ENCODE measurements at regions not wholly inside any gene's neighbourhood (a gene's known extent, or its start where the extent isn't known, plus 50 kb on each side); places are given as distances from the start of the nearest gene placed in this dataset.
"Not testable (repeated sequence)": the region's sequence is repeated elsewhere in the genome, so short reads cannot be mapped to it uniquely, and the experiment has no call there.

DNA sequence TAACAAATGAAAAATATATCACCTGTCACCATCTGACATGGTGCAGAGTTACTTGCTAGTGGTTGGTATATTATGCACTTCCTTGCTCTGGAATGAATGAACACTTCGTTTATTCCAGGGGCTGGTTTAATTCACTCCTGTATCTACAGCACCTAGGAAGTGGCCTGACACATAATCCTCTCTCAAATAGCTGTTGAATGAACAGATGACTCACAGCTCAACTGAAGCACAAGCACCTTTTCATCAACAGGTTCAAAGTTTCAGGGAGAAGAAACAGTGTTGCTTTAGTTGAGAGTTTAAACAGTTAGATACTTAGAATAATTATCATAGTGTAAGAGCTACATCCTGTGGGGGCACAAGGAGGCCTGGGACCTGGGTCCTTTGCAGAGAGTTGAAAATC, 135.0 kb upstream of the DAP start:
- WGBS: 100% methylated on average over 1 of the region's 1 CpG
- H3K27me3 ChIP-seq (ENCODE audit: insufficient read depth, low read length): no peaks in the 10 kb centered on the region
- peaks cover 4% of the 10 kb centered on the region; the same call in 1 of the 2 replicates for H3K9me3 ChIP-seq (ENCODE audit: insufficient read depth, low read depth, low read length)
- H3K4me3 ChIP-seq (ENCODE audit: low read length): no peak overlapping the region
- no peak overlapping the region for H3K9ac ChIP-seq (ENCODE audit: low read depth, low read length)
- 0 out of 2 replicates have a peak, but pooled peaks cover 14% of the 10 kb centered on the region for H3K4me1 ChIP-seq (ENCODE audit: insufficient read depth, low read length)
- H3K27ac ChIP-seq (ENCODE audit: low read depth, low read length): no peak overlapping the region
- H3K36me3 ChIP-seq (ENCODE audit: insufficient read depth, low read length): no peaks in the 10 kb centered on the region

DNA sequence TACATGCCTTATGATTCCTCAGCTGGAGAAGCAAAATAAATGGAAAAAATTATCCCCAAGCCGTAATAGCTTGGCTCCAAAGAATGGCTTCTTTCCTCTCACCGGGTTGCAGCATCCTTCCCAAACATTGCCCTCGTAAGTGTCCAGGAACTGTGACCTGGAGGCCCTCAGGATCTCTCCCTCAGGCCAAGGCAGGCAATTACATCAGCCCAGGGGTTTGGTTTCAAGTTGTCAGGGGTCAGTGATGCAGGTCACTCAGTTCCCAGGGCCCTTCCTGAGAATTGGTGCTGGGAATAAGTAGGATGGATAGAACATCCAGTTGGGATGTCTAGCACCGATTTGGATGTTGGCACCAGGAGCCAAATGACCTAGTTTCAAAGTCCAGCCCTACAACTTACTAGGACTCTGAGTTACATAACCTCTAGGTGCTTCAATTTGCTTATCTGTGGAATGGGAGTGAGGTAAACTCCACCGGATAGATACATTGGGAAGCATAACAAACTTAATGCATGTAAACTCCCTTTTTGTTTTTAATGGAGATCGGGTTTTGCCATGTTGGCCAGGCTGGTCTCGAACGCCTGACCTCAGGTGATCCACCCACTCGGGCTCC, 133.5 kb upstream of the DAP start:
- Histone ChIP-seq H3K36me3 (ENCODE audit: insufficient read depth, low read length) (no peaks in the 10 kb centered on the region), H3K9me3 (ENCODE audit: insufficient read depth, low read depth, low read length) (peaks cover 5% of the 10 kb centered on the region; the same call in 1 of the 2 replicates), H3K9ac (ENCODE audit: low read depth, low read length) (no peak overlapping the region), H3K27me3 (ENCODE audit: insufficient read depth, low read length) (no peaks in the 10 kb centered on the region), H3K27ac (ENCODE audit: low read depth, low read length) (no peak overlapping the region), H3K4me1 (ENCODE audit: insufficient read depth, low read length) (0 out of 2 replicates have a peak, but pooled peaks cover 8% of the 10 kb centered on the region), H3K4me3 (ENCODE audit: low read length) (no peak overlapping the region)
- WGBS: 84% methylated on average over 9 of the region's 9 CpGs

DNA sequence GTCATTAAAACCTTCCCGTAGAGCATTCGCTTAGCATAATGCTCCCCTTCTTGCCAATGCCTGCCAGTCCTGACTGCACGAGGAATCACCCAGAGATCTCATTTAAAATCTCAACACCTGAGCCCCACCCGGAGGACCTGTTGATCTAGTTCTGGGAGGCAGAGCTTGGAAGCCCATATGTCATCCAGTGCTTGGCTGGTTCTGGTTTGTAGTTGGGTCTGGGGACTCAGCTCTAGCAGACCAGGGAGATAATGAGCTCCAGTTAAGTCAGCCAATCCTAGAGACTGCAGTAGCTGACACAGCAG, 131.8 kb upstream of the DAP start:
- H3K4me3 ChIP-seq (ENCODE audit: low read length): no peak overlapping the region
- no peaks in the 10 kb centered on the region for H3K4me1 ChIP-seq (ENCODE audit: insufficient read depth, low read length)
- WGBS: 94% methylated on average over 4 of the region's 4 CpGs
- H3K9ac ChIP-seq (ENCODE audit: low read depth, low read length): no peak overlapping the region
- H3K27ac ChIP-seq (ENCODE audit: low read depth, low read length): no peak overlapping the region
- no peaks in the 10 kb centered on the region for H3K36me3 ChIP-seq (ENCODE audit: insufficient read depth, low read length)
- peaks cover 5% of the 10 kb centered on the region; the same call in 1 of the 2 replicates for H3K9me3 ChIP-seq (ENCODE audit: insufficient read depth, low read depth, low read length)
- no peaks in the 10 kb centered on the region for H3K27me3 ChIP-seq (ENCODE audit: insufficient read depth, low read length)

DNA sequence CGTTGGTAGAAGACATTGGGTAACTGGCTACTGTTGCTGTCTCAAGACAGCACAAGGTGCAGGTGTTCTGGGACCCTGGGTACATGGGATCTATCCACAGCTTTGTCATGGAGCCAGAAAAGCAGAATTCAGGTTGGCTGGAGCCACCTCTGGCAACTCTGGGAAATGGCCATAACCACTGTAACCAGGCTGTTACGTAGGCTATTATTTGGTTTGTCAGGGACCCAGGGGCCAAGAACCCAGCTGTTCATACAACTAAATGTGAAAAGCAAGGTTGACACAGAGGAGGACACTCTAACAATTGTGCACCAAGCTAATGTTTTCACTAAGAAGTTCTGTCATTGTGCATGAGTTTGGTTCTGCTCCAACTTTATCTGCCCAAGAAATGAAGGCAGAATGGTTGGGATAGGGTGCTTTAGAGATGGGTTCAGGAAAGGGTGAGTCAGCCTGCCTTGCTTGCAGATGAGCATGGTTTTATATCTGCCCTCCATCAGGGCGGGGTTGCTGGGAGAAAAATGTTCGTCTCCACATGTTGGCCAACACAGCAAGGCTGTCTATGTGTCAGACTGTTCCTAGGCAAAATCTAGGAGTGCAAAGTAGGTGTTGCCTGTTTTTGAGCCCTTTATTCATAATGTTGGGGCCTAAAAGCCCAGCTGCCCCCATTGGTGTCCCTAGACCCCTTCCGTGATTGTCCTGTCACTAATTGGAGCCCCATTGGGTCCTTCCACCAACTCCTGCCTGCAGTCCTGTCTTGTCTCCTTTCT, 131.3 kb upstream of the DAP start:
- WGBS: 93% methylated on average over 5 of the region's 5 CpGs
- no peak overlapping the region for H3K27ac ChIP-seq (ENCODE audit: low read depth, low read length)
- no peak overlapping the region for H3K9ac ChIP-seq (ENCODE audit: low read depth, low read length)
- H3K36me3 ChIP-seq (ENCODE audit: insufficient read depth, low read length): no peaks in the 10 kb centered on the region
- H3K27me3 ChIP-seq (ENCODE audit: insufficient read depth, low read length): no peaks in the 10 kb centered on the region
- H3K4me1 ChIP-seq (ENCODE audit: insufficient read depth, low read length): no peaks in the 10 kb centered on the region
- no peak overlapping the region for H3K4me3 ChIP-seq (ENCODE audit: low read length)
- H3K9me3 ChIP-seq (ENCODE audit: insufficient read depth, low read depth, low read length): peaks cover 5% of the 10 kb centered on the region; the same call in 1 of the 2 replicates

DNA sequence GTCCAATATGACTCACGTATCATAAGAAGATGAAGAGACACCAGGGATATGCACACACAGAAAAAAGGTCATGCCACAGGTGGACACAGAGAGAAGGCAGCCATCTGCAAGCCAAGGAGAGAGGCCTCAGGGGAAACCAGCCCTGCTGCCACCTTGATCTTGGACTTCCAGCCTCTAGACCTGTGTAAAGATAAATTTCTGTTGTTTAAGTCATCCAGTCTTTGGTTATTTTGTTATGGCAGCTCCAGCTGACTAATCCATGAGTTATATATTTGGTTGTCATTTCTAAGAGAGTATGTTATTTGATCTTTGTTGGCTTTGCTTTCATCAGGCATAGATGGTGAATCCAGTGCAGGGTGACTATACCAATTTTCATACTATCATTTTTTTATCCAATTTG, 130.2 kb upstream of the DAP start:
- Histone ChIP-seq H3K4me1 (ENCODE audit: insufficient read depth, low read length) (no peaks in the 10 kb centered on the region), H3K27ac (ENCODE audit: low read depth, low read length) (no peak overlapping the region), H3K27me3 (ENCODE audit: insufficient read depth, low read length) (no peaks in the 10 kb centered on the region), H3K9ac (ENCODE audit: low read depth, low read length) (no peak overlapping the region), H3K9me3 (ENCODE audit: insufficient read depth, low read depth, low read length) (peaks cover 5% of the 10 kb centered on the region; the same call in 1 of the 2 replicates), H3K4me3 (ENCODE audit: low read length) (no peak overlapping the region), H3K36me3 (ENCODE audit: insufficient read depth, low read length) (no peaks in the 10 kb centered on the region)
- WGBS: 94% methylated on average over 1 of the region's 1 CpG

DNA sequence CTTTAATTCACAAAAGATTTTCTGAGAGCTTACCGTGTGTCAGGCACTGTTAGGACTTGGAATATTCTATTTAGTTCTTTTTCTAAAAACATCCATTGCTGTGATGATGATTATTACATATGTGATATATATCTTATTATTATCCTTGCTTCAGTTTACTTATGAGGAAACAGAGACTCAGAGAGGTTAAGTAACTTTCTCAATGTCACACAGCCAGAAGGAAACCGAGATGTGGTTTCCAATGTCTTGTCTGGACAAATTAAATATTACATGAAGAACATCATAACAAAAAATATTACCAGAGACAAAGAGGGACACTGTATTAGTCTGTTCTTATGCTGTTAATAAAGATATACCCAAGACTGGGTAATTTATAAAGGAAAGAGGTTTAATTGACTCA, 125.5 kb upstream of the DAP start:
- Histone ChIP-seq H3K9ac (ENCODE audit: low read depth, low read length) (no peak overlapping the region), H3K4me3 (ENCODE audit: low read length) (no peak overlapping the region), H3K27me3 (ENCODE audit: insufficient read depth, low read length) (no peaks in the 10 kb centered on the region), H3K36me3 (ENCODE audit: insufficient read depth, low read length) (no peaks in the 10 kb centered on the region), H3K27ac (ENCODE audit: low read depth, low read length) (no peak overlapping the region), H3K4me1 (ENCODE audit: insufficient read depth, low read length) (peaks cover 4% of the 10 kb centered on the region; the same call in 1 of the 2 replicates), H3K9me3 (ENCODE audit: insufficient read depth, low read depth, low read length) (peaks cover 5% of the 10 kb centered on the region; the same call in 1 of the 2 replicates)
- WGBS: no CpG with 5 or more reads among the region's 2 CpGs

DNA sequence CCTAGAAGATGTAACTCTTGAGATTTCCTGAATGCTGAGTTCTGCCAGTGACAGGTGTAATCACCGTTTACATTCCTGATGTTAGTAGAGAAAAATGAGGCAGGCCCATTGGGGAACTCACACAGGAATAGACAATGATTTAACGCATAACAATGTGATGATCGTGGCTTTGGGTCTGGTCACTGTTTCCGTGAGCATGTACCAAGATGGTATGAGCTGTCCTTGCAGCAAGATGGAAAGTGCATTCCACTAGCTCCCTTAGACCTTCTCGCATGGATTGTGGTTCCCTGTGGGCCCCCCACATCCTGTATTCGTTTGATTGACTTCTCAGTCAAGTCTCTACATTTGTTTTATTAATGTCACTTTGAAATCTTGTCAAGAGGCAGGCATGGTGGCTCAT, 124.0 kb upstream of the DAP start:
- H3K27ac ChIP-seq (ENCODE audit: low read depth, low read length): no peak overlapping the region
- H3K9ac ChIP-seq (ENCODE audit: low read depth, low read length): no peak overlapping the region
- H3K36me3 ChIP-seq (ENCODE audit: insufficient read depth, low read length): no peaks in the 10 kb centered on the region
- 89% methylated on average over 5 of the region's 6 CpGs for WGBS
- H3K9me3 ChIP-seq (ENCODE audit: insufficient read depth, low read depth, low read length): no peaks in the 10 kb centered on the region
- H3K4me1 ChIP-seq (ENCODE audit: insufficient read depth, low read length): peaks cover 4% of the 10 kb centered on the region; the same call in 1 of the 2 replicates
- no peak overlapping the region for H3K4me3 ChIP-seq (ENCODE audit: low read length)
- no peaks in the 10 kb centered on the region for H3K27me3 ChIP-seq (ENCODE audit: insufficient read depth, low read length)

DNA sequence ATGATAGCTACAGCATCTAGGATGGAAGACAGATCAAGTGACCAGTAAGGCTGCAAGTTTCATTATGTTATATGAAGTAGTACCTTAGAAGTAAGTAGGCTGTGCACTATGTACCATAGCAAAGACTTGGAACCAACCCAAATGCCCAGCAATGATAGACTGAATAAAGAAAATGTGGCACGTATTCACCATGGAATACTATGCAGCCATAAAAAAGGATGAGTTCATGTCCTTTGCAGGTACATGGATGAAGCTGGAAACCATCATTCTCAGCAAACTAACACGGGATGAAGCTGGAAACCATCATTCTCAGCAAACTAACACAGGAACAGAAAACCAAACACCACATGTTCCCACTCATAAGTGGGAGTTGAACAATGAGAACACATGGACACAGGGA, 122.9 kb upstream of the DAP start:
- not testable (repeated sequence) for H3K4me3 ChIP-seq (ENCODE audit: low read length); H3K9ac ChIP-seq (ENCODE audit: low read depth, low read length); H3K27me3 ChIP-seq (ENCODE audit: insufficient read depth, low read length); H3K27ac ChIP-seq (ENCODE audit: low read depth, low read length); H3K9me3 ChIP-seq (ENCODE audit: insufficient read depth, low read depth, low read length); H3K4me1 ChIP-seq (ENCODE audit: insufficient read depth, low read length); H3K36me3 ChIP-seq (ENCODE audit: insufficient read depth, low read length)
- 88% methylated on average over 2 of the region's 2 CpGs for WGBS

DNA sequence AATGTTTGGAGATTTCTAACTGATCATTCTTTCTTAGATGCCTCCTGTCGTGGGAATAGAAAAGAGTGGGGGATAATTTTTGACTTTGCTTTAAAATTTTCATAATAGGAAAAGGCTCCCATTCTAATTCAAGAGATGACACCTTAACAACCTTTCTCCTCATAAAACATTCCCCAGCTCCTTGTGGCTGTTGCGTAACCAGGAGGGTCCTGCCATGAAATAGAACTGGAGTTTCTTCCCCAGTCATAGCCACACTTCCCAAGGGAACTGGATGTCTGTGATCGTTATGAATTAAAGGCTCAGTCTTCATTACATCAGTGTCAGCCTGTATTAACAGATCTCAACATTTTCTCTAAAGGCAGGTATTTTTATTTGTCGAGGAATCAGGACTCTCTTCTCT, 119.9 kb upstream of the DAP start:
- H3K27ac ChIP-seq (ENCODE audit: low read depth, low read length): no peak overlapping the region
- H3K9me3 ChIP-seq (ENCODE audit: insufficient read depth, low read depth, low read length): no peaks in the 10 kb centered on the region
- H3K9ac ChIP-seq (ENCODE audit: low read depth, low read length): no peak overlapping the region
- no peak overlapping the region for H3K4me3 ChIP-seq (ENCODE audit: low read length)
- no peaks in the 10 kb centered on the region for H3K27me3 ChIP-seq (ENCODE audit: insufficient read depth, low read length)
- no peaks in the 10 kb centered on the region for H3K36me3 ChIP-seq (ENCODE audit: insufficient read depth, low read length)
- H3K4me1 ChIP-seq (ENCODE audit: insufficient read depth, low read length): peaks cover 4% of the 10 kb centered on the region; the same call in 1 of the 2 replicates
- 90% methylated on average over 3 of the region's 4 CpGs for WGBS

DNA sequence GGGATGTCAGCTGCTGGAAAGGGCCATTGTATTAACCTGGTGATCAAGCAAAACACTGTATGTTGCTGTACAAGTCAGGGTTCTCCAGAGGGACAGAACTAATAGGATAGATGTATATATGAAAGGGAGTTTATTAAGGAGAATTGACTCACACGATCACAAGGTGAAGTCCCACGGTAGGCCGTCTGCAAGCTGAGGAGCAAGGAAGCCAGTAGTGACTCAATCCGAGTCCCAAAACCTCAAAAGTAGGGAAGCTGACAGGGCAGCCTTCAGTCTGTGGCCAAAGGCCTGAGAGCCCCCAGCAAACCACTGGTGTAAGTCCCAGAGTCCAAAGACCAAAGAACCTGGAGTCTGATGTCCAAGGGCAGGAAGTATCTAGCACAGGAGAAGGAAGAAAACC, 116.0 kb upstream of the DAP start:
- not testable (repeated sequence) for H3K9ac ChIP-seq (ENCODE audit: low read depth, low read length); H3K9me3 ChIP-seq (ENCODE audit: insufficient read depth, low read depth, low read length); H3K4me1 ChIP-seq (ENCODE audit: insufficient read depth, low read length); H3K36me3 ChIP-seq (ENCODE audit: insufficient read depth, low read length); H3K4me3 ChIP-seq (ENCODE audit: low read length); H3K27ac ChIP-seq (ENCODE audit: low read depth, low read length); H3K27me3 ChIP-seq (ENCODE audit: insufficient read depth, low read length)
- WGBS: 89% methylated on average over 4 of the region's 4 CpGs

DNA sequence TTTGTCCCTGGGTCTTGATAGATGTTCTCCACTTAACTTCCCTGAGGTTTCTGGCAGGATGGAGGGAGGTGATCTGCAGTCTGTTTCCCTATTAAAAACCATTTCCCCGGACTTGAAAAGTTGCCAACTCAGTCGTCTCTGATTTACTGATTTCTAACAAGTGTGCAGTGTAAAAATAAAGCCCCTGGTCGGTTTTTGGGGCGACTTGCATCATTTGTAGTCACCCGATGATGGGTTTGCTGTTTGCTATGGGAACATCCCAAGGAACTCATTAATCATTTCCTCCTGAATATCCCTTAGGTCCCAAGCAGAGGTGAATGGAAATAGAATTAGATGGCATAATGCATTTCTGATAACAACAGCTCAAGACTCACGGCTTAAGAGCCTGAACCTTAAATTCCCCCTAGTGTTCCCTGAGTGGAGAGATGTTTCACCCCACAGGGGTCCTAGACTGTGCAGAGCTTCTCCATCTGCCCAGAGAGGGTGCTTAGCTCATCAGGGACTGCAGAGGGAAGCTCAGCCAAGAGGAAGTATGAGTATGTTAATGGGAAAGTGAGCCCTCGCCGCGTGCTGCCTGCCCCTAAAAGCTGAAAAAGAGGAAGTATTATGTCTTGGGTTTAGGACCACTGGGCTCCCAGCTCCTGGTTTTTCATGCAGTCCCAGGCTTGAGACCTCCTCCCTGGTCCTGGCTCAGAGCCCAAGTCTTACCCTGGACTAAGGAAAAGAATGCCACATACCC, 115.1 kb upstream of the DAP start:
- Histone ChIP-seq H3K4me3 (ENCODE audit: low read length) (no peak overlapping the region), H3K27me3 (ENCODE audit: insufficient read depth, low read length) (no peaks in the 10 kb centered on the region), H3K9me3 (ENCODE audit: insufficient read depth, low read depth, low read length) (no peaks in the 10 kb centered on the region), H3K36me3 (ENCODE audit: insufficient read depth, low read length) (no peaks in the 10 kb centered on the region), H3K9ac (ENCODE audit: low read depth, low read length) (no peak overlapping the region), H3K4me1 (ENCODE audit: insufficient read depth, low read length) (peaks cover 4% of the 10 kb centered on the region; the same call in 1 of the 2 replicates), H3K27ac (ENCODE audit: low read depth, low read length) (no peak overlapping the region)
- 81% methylated on average over 9 of the region's 9 CpGs for WGBS
